Middle frontal gyrus (tissue), 1 donor: ENCODE measurements at regions not wholly inside any gene's neighbourhood (a gene's known extent, or its start where the extent isn't known, plus 50 kb on each side); places are given as distances from the start of the nearest gene placed in this dataset.
"Not testable (repeated sequence)": the region's sequence is repeated elsewhere in the genome, so short reads cannot be mapped to it uniquely, and the experiment has no call there.

Source experiments
- DNase-seq: peaks from one replicate; pipeline ENCODE4 v3.0.0-alpha.2; 2015; ENCODE audit warnings: low spot score; ENCODE audit errors: extremely low spot score

DNA sequence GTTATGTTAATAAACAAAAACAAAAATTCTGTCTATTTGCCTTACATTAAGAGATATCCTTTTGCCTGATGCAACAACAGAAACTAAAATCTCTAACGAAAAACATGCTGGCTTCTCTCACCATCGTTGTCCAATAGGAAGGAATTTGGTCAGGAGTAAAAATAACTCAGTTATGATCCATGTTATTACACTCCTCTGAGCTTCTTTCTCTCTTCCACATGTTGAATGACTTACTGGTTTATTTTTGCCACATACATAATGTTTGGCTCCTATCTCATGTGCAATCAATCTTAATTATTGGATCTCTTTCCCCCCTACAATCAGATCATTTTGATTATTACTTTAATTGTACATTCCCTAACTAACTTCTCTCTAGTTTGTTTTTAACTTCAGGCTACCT, 688.4 kb downstream of the USP25 start:
- no peak for DNase-seq

- DNase-seq, result no peak
Measured at GRCh38 chr21:16418642-16419041, 688.9 kb downstream of the USP25 start.

DNA sequence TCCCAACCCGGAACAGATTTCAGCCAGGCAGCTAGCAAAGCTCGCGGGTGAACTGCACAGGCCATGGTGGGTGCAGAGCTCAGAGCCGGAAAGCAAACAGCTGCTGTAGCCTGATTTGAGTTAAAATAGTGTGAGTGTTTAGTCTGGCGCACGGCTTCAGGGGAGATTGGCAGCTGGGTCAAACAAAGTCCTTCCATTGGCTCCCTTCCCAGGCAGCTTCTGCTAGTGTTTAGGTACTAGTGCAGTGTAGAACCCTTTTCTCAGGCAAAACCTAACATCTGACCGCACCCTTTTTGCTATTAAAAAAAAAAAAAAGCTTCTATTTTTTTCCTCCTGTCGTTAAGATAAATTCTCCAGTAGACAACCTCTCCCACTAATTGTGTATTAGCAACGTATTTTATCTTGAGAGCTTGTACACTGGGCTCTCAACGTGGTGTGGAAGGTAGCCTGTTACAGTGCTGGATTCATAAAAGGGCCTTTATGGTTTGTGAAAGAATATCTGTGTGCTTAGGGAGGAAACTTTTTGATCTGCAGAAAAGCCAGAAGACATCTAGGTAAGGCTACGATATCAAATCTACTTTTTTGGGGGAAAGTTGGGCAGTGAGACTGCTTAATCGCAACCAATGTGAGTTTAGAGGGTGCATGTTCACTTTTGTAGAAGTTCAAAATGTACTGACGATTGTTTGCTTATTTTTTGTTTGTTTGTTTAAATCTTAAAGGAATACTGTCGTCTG, 689.6 kb downstream of the USP25 start:
- no peak for DNase-seq

DNA sequence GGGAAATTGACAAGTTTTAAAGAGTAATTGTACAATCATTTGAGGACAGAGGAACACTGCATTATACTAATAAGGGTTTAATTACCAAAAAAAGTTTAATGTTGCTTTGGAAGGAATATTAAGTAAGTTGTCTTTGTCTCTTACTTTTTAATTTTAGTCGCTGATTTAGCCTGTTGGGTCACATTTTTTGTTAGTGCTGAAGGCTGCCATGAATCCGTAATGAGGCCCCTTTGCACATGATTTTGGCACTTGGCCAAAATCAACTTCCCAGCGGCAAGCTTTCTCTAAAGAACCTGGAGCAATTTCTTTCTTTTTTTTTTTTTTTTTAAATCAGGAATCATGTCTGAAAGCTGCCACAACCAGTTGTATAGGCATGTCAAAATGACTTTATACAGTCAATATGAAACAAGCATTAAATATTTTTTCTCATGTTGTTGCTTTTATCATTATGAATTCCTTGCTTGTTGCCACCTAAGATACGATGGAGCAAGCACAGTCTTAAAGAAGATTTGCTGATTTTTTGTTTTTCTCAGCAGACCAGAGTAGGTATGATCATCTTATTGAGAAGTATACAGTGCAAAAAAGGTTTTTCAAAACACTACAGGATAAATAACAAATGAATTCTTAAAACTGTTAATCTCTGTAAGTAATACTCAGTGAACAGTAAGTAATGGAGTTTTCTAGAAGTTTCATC, 690.4 kb downstream of the USP25 start:
- DNase-seq, result no peak

DNA sequence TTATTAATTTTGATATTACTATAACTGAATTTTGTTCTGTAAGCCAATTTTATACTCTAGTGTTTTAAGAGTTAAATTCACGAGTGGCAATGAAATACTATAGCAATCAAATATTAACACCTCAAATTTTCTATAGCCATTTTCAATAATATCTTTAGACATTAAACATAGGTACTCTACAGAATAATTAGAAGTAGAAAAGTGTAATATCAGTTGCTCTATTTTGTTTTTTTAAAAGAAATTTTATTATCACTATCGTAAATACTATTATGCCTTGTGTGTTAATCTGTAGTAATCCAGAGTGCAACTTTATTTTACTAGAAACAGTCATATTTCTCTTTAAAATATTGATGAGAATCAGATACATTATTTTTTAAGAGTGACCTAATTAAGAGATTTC, 691.2 kb downstream of the USP25 start:
- no peak for DNase-seq

- DNase-seq, result no peak
Measured at GRCh38 chr21:16421965-16422364, 692.2 kb downstream of the USP25 start.

DNA sequence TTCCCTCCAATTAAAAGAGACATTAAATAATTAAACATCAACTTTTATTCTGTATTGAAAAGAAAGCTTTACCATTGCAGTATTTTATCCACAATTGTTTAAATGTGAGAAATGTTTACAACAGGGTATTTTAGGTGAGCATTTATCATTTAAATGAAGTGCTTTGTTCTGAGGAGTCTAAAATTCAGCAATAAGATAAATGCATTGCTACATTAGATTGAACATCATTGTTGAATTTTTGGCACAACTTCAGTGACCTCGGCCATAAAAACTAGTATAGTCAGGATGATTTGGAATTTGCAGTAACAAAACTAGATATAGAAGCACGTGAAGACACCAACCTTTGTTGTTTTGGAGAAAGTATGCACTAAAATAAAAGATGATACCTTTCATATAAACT, 692.9 kb downstream of the USP25 start:
- no peak for DNase-seq

DNA sequence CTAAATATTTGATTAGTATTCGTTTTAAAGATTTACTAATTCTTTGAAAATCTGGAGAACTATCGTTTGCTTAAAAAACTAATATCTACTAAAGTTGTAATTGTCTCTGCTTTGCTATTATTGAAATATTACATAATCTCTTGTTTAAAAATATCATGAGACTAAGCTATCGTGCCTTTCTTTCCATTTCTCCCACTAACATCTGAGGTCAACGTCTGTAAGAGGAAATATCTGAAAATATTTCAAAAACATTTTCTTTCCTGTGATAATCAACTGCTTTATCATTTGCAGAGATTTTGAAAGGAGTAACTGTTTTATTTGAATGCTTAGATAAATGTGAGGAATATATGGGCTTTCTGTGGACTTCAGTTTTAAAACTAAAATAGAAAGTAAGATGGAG, 694.1 kb downstream of the USP25 start:
- DNase-seq, result no peak

GRCh38 chr21:16424331-16424751, 694.6 kb downstream of the USP25 start:
- DNase-seq, result no peak

GRCh38 chr21:16425376-16425775, 695.6 kb downstream of the USP25 start:
- DNase-seq, result no peak

- no peak for DNase-seq
Measured at GRCh38 chr21:16426936-16427335, 697.2 kb downstream of the USP25 start.

DNA sequence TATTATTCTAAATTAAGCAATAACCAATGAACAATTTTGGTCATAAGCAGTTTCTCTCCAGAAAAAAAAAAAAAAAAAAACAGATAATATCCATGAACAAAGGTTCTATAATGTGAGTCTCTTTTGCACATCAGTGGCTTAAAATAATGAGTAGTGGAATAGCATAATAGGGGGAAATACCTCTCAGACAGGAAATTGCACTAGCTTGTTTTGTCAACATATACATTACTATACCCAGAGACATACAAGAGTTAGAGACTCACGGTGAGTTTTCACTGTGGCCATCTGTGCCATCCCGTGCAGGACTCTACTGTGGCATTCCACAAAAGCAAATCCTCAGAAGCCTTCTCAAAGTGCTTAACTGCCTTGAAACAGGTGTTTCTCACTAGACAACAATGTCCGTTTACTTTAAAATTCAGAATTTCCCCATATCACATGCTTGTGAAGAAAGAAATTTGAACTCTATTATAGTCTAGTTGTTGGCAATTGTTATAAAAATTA, 697.9 kb downstream of the USP25 start:
- no peak for DNase-seq

DNA sequence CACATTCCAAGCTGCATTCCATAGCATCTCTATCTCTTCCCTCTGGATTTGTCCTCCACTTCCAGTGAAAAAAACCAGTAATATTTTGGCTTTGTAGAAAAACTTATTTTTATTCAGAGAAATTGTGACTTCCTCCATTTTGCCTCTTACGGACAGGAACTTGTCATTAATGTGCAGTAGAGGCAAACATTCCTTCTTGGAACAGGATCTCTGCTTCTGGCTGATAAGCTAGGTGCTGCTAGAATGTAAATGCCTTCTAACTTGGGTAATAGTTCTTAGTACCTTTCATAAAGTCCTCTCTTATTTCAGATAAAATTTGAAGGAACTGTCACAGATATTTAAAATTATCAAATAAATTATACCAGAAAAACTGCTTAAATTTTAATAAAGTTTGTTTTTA, 707.8 kb downstream of the USP25 start:
- DNase-seq, result no peak

DNA sequence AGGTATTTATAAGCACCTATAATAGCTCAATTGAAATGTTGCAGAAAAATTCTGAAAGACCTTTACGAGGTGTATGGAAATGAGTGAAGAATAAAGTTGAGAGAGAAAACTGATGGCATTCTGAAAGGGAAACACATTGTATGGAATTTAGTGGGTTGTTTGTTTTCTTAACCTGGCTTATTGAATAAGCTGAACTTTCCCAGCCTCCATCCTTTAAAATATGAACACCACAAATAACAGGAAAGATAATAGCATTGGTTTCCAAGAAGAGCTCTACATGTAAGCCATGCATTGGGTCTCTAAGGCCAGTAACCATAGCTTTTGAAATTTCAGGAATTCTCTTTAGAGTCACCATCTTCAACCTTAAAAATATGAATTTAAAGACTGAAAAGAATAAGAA, 709.0 kb downstream of the USP25 start:
- DNase-seq, result no peak

DNA sequence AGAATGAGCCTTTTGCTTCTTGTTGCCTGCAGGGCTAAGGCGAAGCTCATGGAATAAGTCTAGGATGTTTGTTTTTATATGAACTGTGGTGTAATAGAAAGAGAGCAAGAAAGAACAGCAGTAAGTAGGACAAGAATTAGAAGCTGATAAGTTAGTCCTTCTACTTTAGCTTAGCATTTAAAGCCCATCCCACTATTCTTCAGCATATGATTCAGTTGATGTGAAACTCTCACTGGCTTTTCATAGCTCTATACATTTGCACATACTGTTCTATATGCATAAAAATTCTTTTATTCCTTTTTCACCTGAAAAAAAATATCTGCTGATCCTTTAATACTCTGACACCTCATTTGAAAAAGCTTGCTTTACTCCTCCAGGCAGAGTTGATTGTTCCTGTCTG, 712.0 kb downstream of the USP25 start:
- DNase-seq, result no peak

DNA sequence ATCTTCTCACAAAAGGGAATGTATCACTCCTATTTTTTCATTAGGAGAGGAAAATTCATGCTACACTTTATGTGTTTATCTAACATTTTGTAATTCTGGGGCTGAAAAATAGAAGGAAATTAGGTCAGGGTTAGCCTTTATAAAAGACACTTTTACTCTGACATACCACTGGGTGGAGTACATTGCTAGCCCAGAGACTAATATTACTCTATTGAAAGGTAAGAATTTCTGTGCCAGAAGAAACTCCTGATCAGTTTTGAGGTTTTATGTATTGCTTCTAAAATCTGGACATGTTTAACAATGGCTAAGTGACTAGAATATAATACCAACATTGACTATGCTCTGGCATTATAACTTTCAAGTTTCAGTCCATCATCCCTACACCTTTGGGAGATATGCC, 724.6 kb downstream of the USP25 start:
- no peak for DNase-seq

DNA sequence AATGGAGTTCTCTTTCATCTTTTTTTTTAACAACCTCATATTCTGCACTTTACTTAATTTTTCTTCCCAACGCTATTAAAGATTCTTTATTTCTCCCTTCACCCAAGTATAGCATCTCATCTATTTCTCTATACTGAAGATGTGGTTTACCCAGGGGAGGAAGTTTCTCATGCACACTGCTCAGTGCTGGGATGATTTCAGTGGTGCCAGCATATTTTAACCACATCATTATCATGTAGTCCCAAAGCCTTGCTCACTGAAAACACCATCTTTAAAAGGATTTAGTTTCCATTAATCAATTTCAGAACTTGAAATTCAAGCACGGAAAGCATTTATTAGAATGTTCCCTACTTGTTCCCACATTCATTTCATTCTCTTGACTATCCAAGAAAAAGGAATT, 725.7 kb downstream of the USP25 start:
- no peak for DNase-seq

DNA sequence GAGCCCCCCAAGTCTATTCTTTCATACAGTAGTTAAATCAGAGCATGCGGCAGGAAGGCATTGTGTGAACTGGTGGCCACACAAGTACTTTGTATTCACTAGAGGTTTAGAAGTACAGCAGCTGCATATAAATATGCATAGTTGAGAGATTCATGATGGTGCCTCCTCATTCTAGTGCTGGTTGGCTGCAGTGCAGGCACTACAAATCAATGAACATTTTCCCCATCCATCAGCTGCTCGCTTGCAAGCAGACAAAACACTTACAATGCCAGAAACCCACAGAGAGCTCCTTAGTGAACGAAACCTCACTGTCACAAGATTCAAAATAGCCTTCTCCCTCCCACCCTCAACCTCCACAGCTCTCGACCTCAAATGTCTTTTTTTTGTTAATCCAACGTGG, 726.2 kb downstream of the USP25 start:
- peak; percentile 64 for DNase-seq

DNA sequence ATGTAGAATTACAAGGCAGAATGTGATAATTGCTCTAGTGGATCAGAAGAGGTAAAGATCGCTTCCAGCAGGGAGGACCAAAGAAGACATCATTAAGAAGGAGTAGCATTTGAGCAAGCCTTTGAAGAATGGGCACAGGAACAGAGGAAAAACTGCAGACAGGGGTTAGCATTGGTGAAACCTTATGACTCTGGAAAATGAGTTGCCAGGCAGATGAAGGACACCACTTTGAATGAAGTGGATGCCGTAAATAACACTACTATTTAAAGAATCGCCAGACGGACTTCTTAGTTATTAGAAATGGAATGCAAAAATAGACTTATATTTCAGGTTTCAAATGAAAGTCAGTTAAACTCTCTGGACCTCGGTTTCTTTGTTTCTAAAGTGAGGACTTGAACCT, 727.7 kb downstream of the USP25 start:
- DNase-seq, result no peak

DNA sequence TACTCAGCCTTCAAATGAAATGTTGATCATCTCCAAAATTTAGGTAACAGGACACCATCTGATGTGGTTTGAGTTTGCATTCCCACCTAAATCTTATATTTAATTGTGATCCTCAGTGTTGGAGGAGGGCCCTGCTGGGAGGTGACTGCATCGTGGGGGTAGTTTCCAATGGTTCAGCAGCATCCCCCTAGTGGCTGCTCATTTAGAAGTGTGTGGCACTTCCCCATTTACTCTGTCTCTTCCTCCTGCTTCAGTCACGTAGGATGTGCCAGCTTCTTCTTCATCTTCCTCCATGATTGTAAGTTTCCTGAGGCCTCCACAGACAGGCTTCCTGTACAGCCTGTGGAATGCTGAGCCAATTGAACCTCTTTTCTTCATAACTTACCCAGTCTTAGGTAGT, 731.2 kb downstream of the USP25 start:
- DNase-seq, result no peak

- not testable (repeated sequence) for DNase-seq
Measured at GRCh38 chr21:16464211-16464889, 734.6 kb downstream of the USP25 start.

- DNase-seq, result no peak
Measured at GRCh38 chr21:16468184-16468583, 738.4 kb downstream of the USP25 start.
